Pancreas (tissue), 10 donors: ENCODE measurements at regions not wholly inside any gene's neighbourhood (a gene's known extent, or its start where the extent isn't known, plus 50 kb on each side); places are given as distances from the start of the nearest gene placed in this dataset.
"Not testable (repeated sequence)": the region's sequence is repeated elsewhere in the genome, so short reads cannot be mapped to it uniquely, and the experiment has no call there.

Source experiments
- ATAC-seq, 4 donors: fragments of 200-7000 bp; cut with Tn5 transposase; one replicate each; pipeline versions ENCODE4 v1.8.0 to v1.9.1; 2020; ENCODE audit warnings: mild to moderate bottlenecking in 4 of 4, moderate library complexity in 4 of 4
- DNase-seq, 6 donors: peaks; one replicate each; pipeline ENCODE4 v3.0.0-alpha.2; 2020
- FAIRE-seq: peaks from 2 replicates; lab custom pipeline; 2012; peaks lifted over from hg19 to GRCh38; lab: Jason Lieb, UNC
- H3K27ac ChIP-seq, 4 donors: fragments of 200-600 bp; sonication (generic); 1 replicate in 3 of 4; 2 replicates in 1 of 4; pipeline versions ENCODE4 v1.5.0 to v1.8.0; 2020
- H3K27me3 ChIP-seq, 4 donors: fragments of 200-600 bp; one replicate each; pipeline ENCODE4 v1.8.0; 2021
- H3K36me3 ChIP-seq, 3 donors: fragments of 200-600 bp; sonication (generic) in 1 of 3; one replicate each; pipeline versions ENCODE4 v1.5.0 to v1.8.0; 2020 to 2021
- H3K4me1 ChIP-seq, 3 donors: fragments of 200-600 bp; one replicate each; pipeline ENCODE4 v1.8.0; 2021
- H3K4me3 ChIP-seq, 4 donors: fragments of 200-600 bp; sonication (generic) in 2 of 4; one replicate each; pipeline versions ENCODE4 v1.5.0 to v1.8.0; 2020 to 2021
- H3K9me3 ChIP-seq, 4 donors: fragments of 200-600 bp; one replicate each; pipeline ENCODE4 v1.8.0; 2021
- CTCF ChIP-seq, 4 donors: fragments of 200-600 bp; sonication (generic) in 3 of 4; IDR thresholded peaks; one replicate each; pipeline versions ENCODE4 v1.5.0 to v1.8.0; 2021; ENCODE audit warnings: antibody characterized with exemption in 4 of 4
- WGBS, 2 donors: extraction: QIAGEN DNeasy Blood & Tissue Kit; methylation state at CpG; one replicate each; pipeline ENCODE4 v1.1.7; 2013; 5-methylcytosine and 5-hydroxymethylcytosine counted together
- intact Hi-C, 3 donors: fragments of 100-400 bp; cut with DNase I; formaldehyde crosslinking; loops; one replicate each; pipeline versions ENCODE4 v1.11.1 to v1.14.2; 2022
- donor health status: healthy with polysubstance abuse.
- donor health status: DM: no; HTN: no; CAD: no; lungs with moderate emphysema.
- donor health status: DM: no; HTN: no; CAD: no.
- donor health status: control.
- donor health status: control.
- donor health status: Bipolar disorder and iron deficiency.
- donor health status: DM: yes; HTN: yes; CAD: no.
- donor health status: DM: no; HTN: no; CAD: no.
- donor health status: DM: no; HTN: no; CAD: no.
- donor health status: DM: yes; HTN: yes; CAD: no.

- no peak overlapping the region for H3K4me3 ChIP-seq
- FAIRE-seq, result no peak
- DNase-seq, result peak in 4 of 6 donors; percentile 27 to 77 (median 66)
These were observed 67.1 kb upstream of the SMIM15 start for GRCh38 chr5:61229416-61229815.

GRCh38 chr5:61230492-61230891, 68.2 kb upstream of the SMIM15 start:
- intact Hi-C loops, result no loop called here
- no peak for FAIRE-seq
- H3K27ac ChIP-seq, result no peak overlapping the region
- ATAC-seq, result no peak
- H3K27me3 ChIP-seq, result no peaks in the 10 kb centered on the region
- no peak for TF ChIP-seq CTCF (IDR thresholded peaks at IDR 0.05)
- no peaks in the 10 kb centered on the region for H3K36me3 ChIP-seq
- H3K9me3 ChIP-seq, result no peaks in the 10 kb centered on the region
- H3K4me3 ChIP-seq, result no peak overlapping the region
- WGBS, 2 donors, result 93% methylated on average over 3 of the region's 3 CpGs
- DNase-seq, result no peak
- peaks cover 18 to 26% (median 19%) of the 10 kb centered on the region in 3 donors for H3K4me1 ChIP-seq

More at GRCh38 chr5:61229416-61229815, 67.1 kb upstream of the SMIM15 start:
- intact Hi-C loops, result no loop called here
- WGBS, 2 donors, result 52 to 58% methylated on average over 6 of the region's 6 CpGs
- ATAC-seq, result no peak
- no peak overlapping the region for H3K27ac ChIP-seq
- no peaks in the 10 kb centered on the region for H3K36me3 ChIP-seq
- peaks cover 11 to 18% (median 18%) of the 10 kb centered on the region in 3 donors for H3K4me1 ChIP-seq
- H3K9me3 ChIP-seq, result no peaks in the 10 kb centered on the region
- no peak for TF ChIP-seq CTCF (IDR thresholded peaks at IDR 0.05)
- no peaks in the 10 kb centered on the region for H3K27me3 ChIP-seq

- Histone ChIP-seq H3K4me3 (no peak overlapping the region), H3K4me1 (peaks cover 18 to 26% (median 19%) of the 10 kb centered on the region in 3 donors), H3K36me3 (no peaks in the 10 kb centered on the region), H3K9me3 (no peaks in the 10 kb centered on the region), H3K27ac (no peak overlapping the region), H3K27me3 (no peaks in the 10 kb centered on the region)
- ATAC-seq, result no peak
- TF ChIP-seq CTCF (IDR thresholded peaks at IDR 0.05), result no peak
- intact Hi-C loops, result no loop called here
- DNase-seq, result no peak
- FAIRE-seq, result no peak
These were observed 69.5 kb upstream of the SMIM15 start for GRCh38 chr5:61231813-61232212.

- H3K4me3 ChIP-seq, result no peak overlapping the region
- H3K27ac ChIP-seq, result no peak overlapping the region
- no peaks in the 10 kb centered on the region for H3K9me3 ChIP-seq
- no peak for ATAC-seq
- peaks cover 18 to 26% (median 19%) of the 10 kb centered on the region in 3 donors for H3K4me1 ChIP-seq
- no peaks in the 10 kb centered on the region for H3K36me3 ChIP-seq
- TF ChIP-seq CTCF (IDR thresholded peaks at IDR 0.05), result no peak
- intact Hi-C loops, result no loop called here
- no peak for FAIRE-seq
- 87 to 90% methylated on average over 3 of the region's 3 CpGs for WGBS, 2 donors
- H3K27me3 ChIP-seq, result no peaks in the 10 kb centered on the region
- DNase-seq, result no peak
These were observed 70.3 kb upstream of the SMIM15 start for GRCh38 chr5:61232490-61233050.

- no peak for TF ChIP-seq CTCF (IDR thresholded peaks at IDR 0.05)
- no peaks in the 10 kb centered on the region for H3K36me3 ChIP-seq
- H3K4me1 ChIP-seq, result peaks cover 8 to 22% (median 12%) of the 10 kb centered on the region in 3 donors
- DNase-seq (peak in 4 of 6 donors; percentile 80 to 87 (median 84)), ATAC-seq (peak; percentile 88 to 96 (median 90)), FAIRE-seq (no peak)
- H3K4me3 ChIP-seq, result no peak overlapping the region
- intact Hi-C loops, result no loop called here
- whole genome bisulfite sequencing, 2 donors, result 27 to 33% methylated on average over 4 of the region's 4 CpGs
- no peaks in the 10 kb centered on the region for H3K27me3 ChIP-seq
- peak overlapping the region in 3 of 4 donors; percentile 13 to 64 (median 23) for H3K27ac ChIP-seq
- no peaks in the 10 kb centered on the region for H3K9me3 ChIP-seq
These were observed 71.8 kb upstream of the SMIM15 start for GRCh38 chr5:61234019-61234418.

GRCh38 chr5:61236715-61237114, 74.4 kb upstream of the SMIM15 start:
- H3K27ac ChIP-seq, H3K36me3 ChIP-seq, H3K4me3 ChIP-seq, ATAC-seq, H3K27me3 ChIP-seq, FAIRE-seq, intact Hi-C loops, DNase-seq, H3K9me3 ChIP-seq: not testable (repeated sequence)
- WGBS, 2 donors, result 86 to 88% methylated on average over 3 of the region's 3 CpGs
- peaks cover 0 to 19% (median 11%) of the 10 kb centered on the region in 3 donors for H3K4me1 ChIP-seq
